Adrenal gland (tissue), 9 donors: ENCODE measurements at regions not wholly inside any gene's neighbourhood (a gene's known extent, or its start where the extent isn't known, plus 50 kb on each side); places are given as distances from the start of the nearest gene placed in this dataset.

Experiments used
- DNase-seq, 7 donors: peaks; one replicate each; pipeline ENCODE4 v3.0.0-alpha.2; 2019 to 2020
- H3K27ac ChIP-seq, 5 donors: fragments of 200-600 bp; sonication (generic) in 4 of 5; 1 replicate in 3 of 5; 2 replicates in 2 of 5; pipeline versions ENCODE4 v1.5.1 to v1.8.0; 2016 to 2020; ENCODE audit warnings: mild to moderate bottlenecking in 1 of 5
- H3K27me3 ChIP-seq: fragments of 200-600 bp; 2 replicates; pipeline ENCODE4 v1.8.0; 2021
- H3K36me3 ChIP-seq, 2 donors: fragments of 200-600 bp; replicated peaks in 1 of 2; 1 replicate in 1 of 2; 2 replicates in 1 of 2; pipeline versions ENCODE4 v1.5.1 to v1.8.0; 2018 to 2022
- H3K4me1 ChIP-seq, 2 donors: fragments of 200-600 bp; replicated peaks in 1 of 2; 1 replicate in 1 of 2; 2 replicates in 1 of 2; pipeline versions ENCODE4 v1.5.1 to v1.8.0; 2018 to 2021
- H3K4me3 ChIP-seq, 4 donors: fragments of 200-600 bp; sonication (generic) in 3 of 4; one replicate each; pipeline ENCODE4 v1.5.1; 2016 to 2018
- H3K9me3 ChIP-seq, 3 donors: fragments of 200-600 bp; sonication (generic) in 1 of 3; replicated peaks in 1 of 3; 1 replicate in 2 of 3; 2 replicates in 1 of 3; pipeline versions ENCODE4 v1.5.1 to v1.8.0; 2016 to 2021
- CTCF ChIP-seq, 6 experiments: fragments of 450-650 bp in 4 of 6; fragments of 200-600 bp in 2 of 6; sonication (generic) in 1 of 6; IDR thresholded peaks; 1 replicate in 5 of 6; 2 replicates in 1 of 6; pipeline versions ENCODE4 v1.5.1 to v1.8.0; 2016 to 2021; ENCODE audit warnings: antibody characterized with exemption in 6 of 6, mild to moderate bottlenecking in 2 of 6, moderate library complexity in 1 of 6
- POLR2A ChIP-seq, 2 donors: fragments of 450-650 bp; IDR thresholded peaks; one replicate each; pipeline ENCODE4 v1.6.1; 2017; ENCODE audit warnings: antibody characterized with exemption in 2 of 2, mild to moderate bottlenecking in 2 of 2, moderate library complexity in 1 of 2
- WGBS, 4 donors: extraction: QIAGEN DNeasy Blood & Tissue Kit in 2 of 4; methylation state at CpG; one replicate each; pipeline versions ENCODE4 v1.1.5 to v1.1.7; 2013 to 2017; 5-methylcytosine and 5-hydroxymethylcytosine counted together
- intact Hi-C, 2 donors: fragments of 100-400 bp; cut with DNase I; formaldehyde crosslinking; loops; one replicate each; pipeline versions ENCODE4 v1.14.1 to v1.15.0; 2022 to 2023
- donor health status: healthy with polysubstance abuse.
- donor health status: Bipolar disorder and iron deficiency.
- donor health status: DM: yes; HTN: yes; CAD: no.
- donor health status: DM: no; HTN: no; CAD: no.
- donor health status: DM: no; HTN: no; CAD: no.

- WGBS, 4 donors: 37 to 45% (median 41%) methylated on average over 2 of the region's 2 CpGs
- TF ChIP-seq POLR2A (IDR thresholded peaks at IDR 0.05) (no peak), CTCF (IDR thresholded peaks at IDR 0.05) (no peak)
These were observed 439.5 kb downstream of the CCER1 start for GRCh38 chr12:90515199-90516175.

GRCh38 chr12:90514325-90514724, 440.7 kb downstream of the CCER1 start:
- 22 to 30% (median 25%) methylated on average over 3 of the region's 3 CpGs for WGBS, 4 donors
- no peaks in the 10 kb centered on the region for H3K36me3 ChIP-seq
- intact Hi-C loops: no loop called here
- H3K4me3 ChIP-seq: no peak overlapping the region
- no peak overlapping the region for H3K27ac ChIP-seq
- no peak for DNase-seq
- no peaks in the 10 kb centered on the region for H3K27me3 ChIP-seq
- H3K4me1 ChIP-seq: no peaks in the 10 kb centered on the region
- H3K9me3 ChIP-seq: no peaks in the 10 kb centered on the region
- TF ChIP-seq POLR2A (IDR thresholded peaks at IDR 0.05) (no peak), CTCF (IDR thresholded peaks at IDR 0.05) (no peak)

More at GRCh38 chr12:90515199-90516175, 439.5 kb downstream of the CCER1 start:
- H3K9me3 ChIP-seq: no peaks in the 10 kb centered on the region
- no peak overlapping the region for H3K4me3 ChIP-seq
- no peak overlapping the region for H3K27ac ChIP-seq
- DNase-seq: no peak
- intact Hi-C loops: no loop called here
- no peaks in the 10 kb centered on the region for H3K27me3 ChIP-seq
- H3K4me1 ChIP-seq: no peaks in the 10 kb centered on the region
- no peaks in the 10 kb centered on the region for H3K36me3 ChIP-seq

GRCh38 chr12:90512518-90512917, 442.5 kb downstream of the CCER1 start:
- WGBS, 4 donors: 85 to 94% (median 88%) methylated on average over 1 of the region's 1 CpG
- H3K27me3 ChIP-seq: no peaks in the 10 kb centered on the region
- H3K4me3 ChIP-seq: no peak overlapping the region
- no peaks in the 10 kb centered on the region for H3K4me1 ChIP-seq
- no peaks in the 10 kb centered on the region for H3K36me3 ChIP-seq
- H3K9me3 ChIP-seq: no peaks in the 10 kb centered on the region
- H3K27ac ChIP-seq: no peak overlapping the region
- TF ChIP-seq POLR2A (IDR thresholded peaks at IDR 0.05): no peak
- TF ChIP-seq CTCF (IDR thresholded peaks at IDR 0.05): no peak
- no peak for DNase-seq
- intact Hi-C loops: no loop called here

- no peak for DNase-seq
- no peaks in the 10 kb centered on the region for H3K27me3 ChIP-seq
- no peak for TF ChIP-seq POLR2A (IDR thresholded peaks at IDR 0.05)
- no peak for TF ChIP-seq CTCF (IDR thresholded peaks at IDR 0.05)
- intact Hi-C loops: no loop called here
- no peak overlapping the region for H3K27ac ChIP-seq
- H3K4me3 ChIP-seq: no peak overlapping the region
- H3K9me3 ChIP-seq: no peaks in the 10 kb centered on the region
- H3K36me3 ChIP-seq: no peaks in the 10 kb centered on the region
- H3K4me1 ChIP-seq: no peaks in the 10 kb centered on the region
These were observed 444.0 kb downstream of the CCER1 start for GRCh38 chr12:90510948-90511347.
